Osteocyte (in vitro differentiated cells): ENCODE measurements at regions not wholly inside any gene's neighbourhood (a gene's known extent, or its start where the extent isn't known, plus 50 kb on each side); places are given as distances from the start of the nearest gene placed in this dataset.
"Not testable (repeated sequence)": the region's sequence is repeated elsewhere in the genome, so short reads cannot be mapped to it uniquely, and the experiment has no call there.

Experiments used
- DNase-seq: peaks from one replicate; pipeline ENCODE4 v3.0.0; 2021; ENCODE audit warnings: mixed read lengths; ENCODE audit not compliant: unreplicated experiment; ENCODE audit errors: extremely low spot score
- H3K27ac Mint-ChIP-seq: one replicate; pipeline ENCODE4 v1.8.0; 2021; ENCODE audit warnings: mild to moderate bottlenecking, mixed read lengths; ENCODE audit not compliant: unreplicated experiment
- H3K27me3 Mint-ChIP-seq: one replicate; pipeline ENCODE4 v1.8.0; 2021; ENCODE audit warnings: mixed read lengths; ENCODE audit not compliant: unreplicated experiment
- H3K36me3 Mint-ChIP-seq: one replicate; pipeline ENCODE4 v1.8.0; 2021; ENCODE audit warnings: mixed read lengths; ENCODE audit not compliant: unreplicated experiment
- H3K4me1 Mint-ChIP-seq: one replicate; pipeline ENCODE4 v1.8.0; 2021; ENCODE audit warnings: mixed read lengths; ENCODE audit not compliant: unreplicated experiment
- H3K4me3 Mint-ChIP-seq: one replicate; pipeline ENCODE4 v1.8.0; 2021; ENCODE audit warnings: mild to moderate bottlenecking, moderate library complexity, mixed read lengths; ENCODE audit not compliant: unreplicated experiment
- H3K9me3 Mint-ChIP-seq: one replicate; pipeline ENCODE4 v1.8.0; 2021; ENCODE audit warnings: mixed read lengths; ENCODE audit not compliant: unreplicated experiment
- TF ChIP-seq, protein P1 (sequence below): fragments of 200-600 bp; sonication (generic); IDR thresholded peaks from 2 replicates; pipeline ENCODE4 v1.5.0; 2021; ENCODE audit warnings: antibody characterized with exemption, mild to moderate bottlenecking, moderate library complexity

DNA sequence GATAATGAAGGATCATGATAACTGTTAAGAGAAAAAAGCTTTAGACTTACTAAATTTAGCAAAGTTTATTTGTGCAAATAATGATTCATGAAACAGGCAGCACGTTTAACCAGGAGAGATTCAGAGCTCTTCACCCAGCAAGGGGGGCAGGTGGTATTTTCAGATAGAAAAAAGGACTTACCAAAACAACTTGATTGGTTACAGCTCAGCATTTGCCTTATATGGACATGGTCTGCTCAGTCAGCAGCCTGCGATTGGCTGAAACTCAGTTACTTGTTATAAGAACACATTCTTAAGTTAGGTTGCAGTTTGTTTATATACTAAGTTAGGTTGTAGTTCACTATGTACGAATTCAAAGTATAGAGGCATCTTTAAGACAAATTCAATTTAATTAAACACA is 165.6 kb downstream of the DUSP10 start:
- peaks cover 9% of the 10 kb centered on the region for H3K9me3 Mint-ChIP-seq
- no peak overlapping the region for H3K4me3 Mint-ChIP-seq

DNA sequence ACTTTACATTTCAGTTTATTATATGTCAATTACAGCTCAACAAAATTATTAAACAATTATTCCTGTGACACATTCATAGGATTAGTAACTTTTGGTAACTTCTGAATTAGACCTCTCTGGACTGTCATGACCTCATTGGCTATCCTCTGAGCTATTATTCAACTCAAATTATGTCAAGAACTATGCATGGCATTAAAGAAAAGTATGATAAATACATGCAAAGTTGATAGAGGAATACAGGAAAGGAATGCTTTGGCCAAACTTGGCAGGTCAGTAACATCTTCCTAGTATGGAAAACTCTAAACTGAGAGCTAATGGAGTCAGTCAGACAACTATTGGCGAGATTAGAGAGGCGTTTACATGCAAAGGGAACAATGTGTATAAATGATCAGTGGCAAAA is 158.4 kb downstream of the DUSP10 start:
- Mint-ChIP-seq H3K36me3 (no peaks in the 10 kb centered on the region), H3K27me3 (peaks cover 43% of the 10 kb centered on the region), H3K27ac (no peak overlapping the region), H3K4me3 (no peak overlapping the region), H3K4me1 (no peaks in the 10 kb centered on the region), H3K9me3 (no peaks in the 10 kb centered on the region)
- TF ChIP-seq, protein P1, sequence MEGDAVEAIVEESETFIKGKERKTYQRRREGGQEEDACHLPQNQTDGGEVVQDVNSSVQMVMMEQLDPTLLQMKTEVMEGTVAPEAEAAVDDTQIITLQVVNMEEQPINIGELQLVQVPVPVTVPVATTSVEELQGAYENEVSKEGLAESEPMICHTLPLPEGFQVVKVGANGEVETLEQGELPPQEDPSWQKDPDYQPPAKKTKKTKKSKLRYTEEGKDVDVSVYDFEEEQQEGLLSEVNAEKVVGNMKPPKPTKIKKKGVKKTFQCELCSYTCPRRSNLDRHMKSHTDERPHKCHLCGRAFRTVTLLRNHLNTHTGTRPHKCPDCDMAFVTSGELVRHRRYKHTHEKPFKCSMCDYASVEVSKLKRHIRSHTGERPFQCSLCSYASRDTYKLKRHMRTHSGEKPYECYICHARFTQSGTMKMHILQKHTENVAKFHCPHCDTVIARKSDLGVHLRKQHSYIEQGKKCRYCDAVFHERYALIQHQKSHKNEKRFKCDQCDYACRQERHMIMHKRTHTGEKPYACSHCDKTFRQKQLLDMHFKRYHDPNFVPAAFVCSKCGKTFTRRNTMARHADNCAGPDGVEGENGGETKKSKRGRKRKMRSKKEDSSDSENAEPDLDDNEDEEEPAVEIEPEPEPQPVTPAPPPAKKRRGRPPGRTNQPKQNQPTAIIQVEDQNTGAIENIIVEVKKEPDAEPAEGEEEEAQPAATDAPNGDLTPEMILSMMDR, result no peak
- DNase-seq, result no peak

More for the DNA sequence above, 165.6 kb downstream of the DUSP10 start:
- no peaks in the 10 kb centered on the region for H3K4me1 Mint-ChIP-seq
- no peak overlapping the region for H3K27ac Mint-ChIP-seq
- no peaks in the 10 kb centered on the region for H3K27me3 Mint-ChIP-seq
- TF ChIP-seq, protein P1, result no peak
- DNase-seq, result no peak
- no peaks in the 10 kb centered on the region for H3K36me3 Mint-ChIP-seq

DNA sequence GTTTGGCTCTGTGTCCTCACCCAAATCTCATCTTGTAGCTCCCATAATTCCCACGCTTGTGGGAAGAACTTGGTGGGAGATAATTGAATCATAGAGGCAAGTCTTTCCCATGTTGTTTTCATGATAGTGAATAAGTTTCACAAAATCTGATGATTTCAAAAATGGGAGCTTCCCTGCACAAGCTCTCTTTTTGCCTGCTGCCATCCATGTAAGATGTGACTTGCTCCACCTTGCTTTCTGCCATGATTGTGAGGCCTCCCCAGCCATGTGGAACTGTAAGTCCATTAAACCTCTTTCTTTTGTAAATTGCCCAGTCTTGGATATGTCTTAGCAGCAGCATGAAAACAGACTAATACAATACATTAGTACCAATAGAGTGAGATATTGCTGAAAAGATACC is 154.9 kb downstream of the DUSP10 start:
- peaks cover 53% of the 10 kb centered on the region for H3K27me3 Mint-ChIP-seq
- H3K27ac Mint-ChIP-seq, H3K4me3 Mint-ChIP-seq, H3K9me3 Mint-ChIP-seq, DNase-seq, H3K4me1 Mint-ChIP-seq, H3K36me3 Mint-ChIP-seq: not testable (repeated sequence)

DNA sequence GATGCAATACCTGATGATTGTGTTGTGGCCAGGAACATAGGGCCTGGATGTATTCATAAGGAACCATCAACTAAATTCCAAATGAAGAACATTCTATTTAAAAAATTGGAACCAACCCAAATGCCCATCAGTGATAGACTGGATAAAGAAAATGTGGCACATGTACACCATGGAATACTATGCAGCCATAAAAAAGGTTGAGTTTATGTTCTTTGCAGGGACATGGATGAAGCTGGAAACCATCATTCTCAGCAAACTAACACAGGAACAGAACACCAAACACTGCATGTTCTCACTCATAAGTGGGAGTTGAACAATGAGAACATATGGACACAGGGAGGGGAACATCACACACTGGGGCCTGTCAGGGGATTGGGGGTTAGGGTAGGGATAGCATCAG is 150.6 kb downstream of the DUSP10 start:
- H3K9me3 Mint-ChIP-seq, H3K4me1 Mint-ChIP-seq, H3K27ac Mint-ChIP-seq, H3K4me3 Mint-ChIP-seq, H3K36me3 Mint-ChIP-seq, DNase-seq: not testable (repeated sequence)
- H3K27me3 Mint-ChIP-seq, result peaks cover 35% of the 10 kb centered on the region

DNA sequence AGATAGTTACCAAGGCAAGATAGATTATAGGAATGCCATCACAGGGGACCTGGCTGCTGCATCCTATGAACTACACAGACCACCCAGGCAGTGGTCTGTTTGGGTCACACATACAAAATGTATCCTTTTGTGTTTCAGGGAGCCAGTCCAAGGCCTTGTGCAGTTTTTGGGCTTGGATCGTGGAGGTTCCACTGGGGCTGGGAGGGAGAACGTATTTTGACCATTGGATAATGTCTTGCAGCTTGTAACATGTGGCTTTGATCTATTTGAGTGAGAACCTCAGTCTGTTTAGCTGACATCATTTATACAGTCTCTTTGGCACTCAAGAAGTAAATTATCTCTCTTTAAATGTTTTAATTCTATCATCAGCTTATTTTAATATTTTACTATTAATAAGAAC is 147.3 kb downstream of the DUSP10 start:
- H3K27ac Mint-ChIP-seq, result no peak overlapping the region
- peaks cover 22% of the 10 kb centered on the region for H3K27me3 Mint-ChIP-seq
- H3K4me1 Mint-ChIP-seq, result no peaks in the 10 kb centered on the region
- DNase-seq, result no peak
- no peaks in the 10 kb centered on the region for H3K36me3 Mint-ChIP-seq
- TF ChIP-seq, protein P1, result no peak
- H3K4me3 Mint-ChIP-seq, result no peak overlapping the region
- H3K9me3 Mint-ChIP-seq, result no peaks in the 10 kb centered on the region

DNA sequence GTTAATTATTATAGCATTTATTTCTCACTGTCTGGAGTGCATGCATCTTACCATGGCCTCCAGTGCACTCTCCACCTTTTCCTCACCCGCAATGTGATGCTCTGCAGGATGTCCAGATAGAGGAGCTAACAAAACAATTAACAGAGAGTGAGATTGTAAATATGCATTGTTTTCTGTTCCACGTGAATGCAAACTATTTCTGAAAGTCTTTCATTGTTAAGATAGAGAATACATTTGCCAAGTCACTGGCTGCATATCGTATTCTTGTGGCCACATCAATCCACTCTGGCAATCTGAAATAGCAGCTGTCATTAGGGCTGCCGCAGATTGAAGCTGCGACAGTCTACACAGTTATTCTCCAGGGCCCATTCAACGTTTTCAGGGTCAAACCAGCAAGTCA is 143.8 kb downstream of the DUSP10 start:
- no peak overlapping the region for H3K27ac Mint-ChIP-seq
- H3K36me3 Mint-ChIP-seq, result no peaks in the 10 kb centered on the region
- H3K4me1 Mint-ChIP-seq, result no peaks in the 10 kb centered on the region
- no peaks in the 10 kb centered on the region for H3K9me3 Mint-ChIP-seq
- peaks cover 23% of the 10 kb centered on the region for H3K27me3 Mint-ChIP-seq
- DNase-seq, result no peak
- TF ChIP-seq, protein P1, result no peak
- H3K4me3 Mint-ChIP-seq, result no peak overlapping the region
